Activated CD8-positive, alpha-beta memory T cell treated with anti-CD3 and anti-CD28 coated beads for 24 hours (primary cell): ENCODE measurements at regions not wholly inside any gene's neighbourhood (a gene's known extent, or its start where the extent isn't known, plus 50 kb on each side); places are given as distances from the start of the nearest gene placed in this dataset.
"Not testable (repeated sequence)": the region's sequence is repeated elsewhere in the genome, so short reads cannot be mapped to it uniquely, and the experiment has no call there.

Experiments
- DNase-seq: peaks from one replicate; pipeline ENCODE4 v3.0.0-alpha.2; 2020

- no peak for DNase-seq
Observed at GRCh38 chr5:89313804-89314588, 431.0 kb upstream of the MEF2C start.

DNA sequence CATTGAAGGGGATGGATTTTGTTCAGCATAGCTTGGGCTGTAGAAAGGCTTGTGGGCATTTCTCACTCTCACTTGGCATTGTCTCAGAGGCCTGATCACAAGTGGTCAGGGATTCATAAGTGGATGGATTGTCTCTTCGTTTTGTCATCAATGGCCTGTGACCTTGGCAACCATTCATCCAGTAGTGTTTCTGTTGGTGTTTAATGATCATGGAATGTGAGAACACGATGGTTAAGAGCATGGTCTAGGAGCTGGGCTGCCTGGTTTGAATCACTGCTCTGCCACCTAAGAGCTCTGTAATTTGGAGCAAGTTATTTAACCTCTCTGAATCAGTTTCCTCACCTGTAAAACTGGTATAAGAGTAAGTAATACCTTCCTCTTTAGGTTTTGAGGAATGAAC, 430.1 kb upstream of the MEF2C start:
- DNase-seq = no peak

DNA sequence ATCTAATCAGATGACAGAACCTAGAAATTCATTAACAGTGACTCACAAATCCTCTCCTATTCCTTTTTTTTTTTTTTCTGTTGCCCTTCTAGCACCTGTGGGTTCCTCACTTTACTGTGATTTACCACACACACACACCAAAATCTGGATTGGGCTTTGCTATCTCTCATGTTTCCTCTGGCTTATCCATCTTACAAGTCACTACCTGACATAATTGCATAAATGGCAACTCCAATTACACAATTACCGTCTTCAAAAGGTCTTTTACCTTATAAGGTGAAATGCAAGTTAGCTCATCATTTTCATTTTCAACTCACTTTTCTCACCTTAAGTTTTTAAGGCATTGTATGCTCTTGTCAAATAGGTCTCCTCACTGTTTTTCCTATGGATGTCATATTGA, 426.3 kb upstream of the MEF2C start:
- DNase-seq = no peak

DNA sequence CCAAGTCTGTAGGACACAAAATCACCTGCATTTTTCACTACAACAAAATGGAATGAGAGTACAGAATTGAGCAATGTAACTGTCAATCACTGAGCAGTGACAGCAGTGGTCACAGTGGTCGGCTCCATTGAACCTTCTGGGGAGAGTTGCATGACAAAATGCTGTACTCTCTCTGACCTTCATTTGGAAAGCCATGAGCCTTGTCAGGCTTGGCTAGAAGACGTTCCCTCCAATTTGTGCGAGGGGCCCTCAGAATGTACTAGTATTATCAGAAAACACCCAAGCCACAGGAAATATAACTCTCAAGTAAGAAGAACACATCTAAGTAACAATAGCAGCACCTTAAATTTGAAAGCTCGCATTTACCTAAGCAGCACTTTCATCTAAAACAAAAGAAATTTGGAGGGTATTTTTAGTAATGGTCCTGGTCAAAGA, 425.6 kb upstream of the MEF2C start:
- no peak for DNase-seq

- no peak for DNase-seq
Observed at GRCh38 chr5:89307972-89308371, 425.0 kb upstream of the MEF2C start.

GRCh38 chr5:89307141-89307540, 424.2 kb upstream of the MEF2C start:
- DNase-seq = not testable (repeated sequence)

GRCh38 chr5:89303033-89303480, 420.1 kb upstream of the MEF2C start:
- DNase-seq = no peak

- no peak for DNase-seq
Observed at GRCh38 chr5:89302102-89302891, 419.3 kb upstream of the MEF2C start.

DNA sequence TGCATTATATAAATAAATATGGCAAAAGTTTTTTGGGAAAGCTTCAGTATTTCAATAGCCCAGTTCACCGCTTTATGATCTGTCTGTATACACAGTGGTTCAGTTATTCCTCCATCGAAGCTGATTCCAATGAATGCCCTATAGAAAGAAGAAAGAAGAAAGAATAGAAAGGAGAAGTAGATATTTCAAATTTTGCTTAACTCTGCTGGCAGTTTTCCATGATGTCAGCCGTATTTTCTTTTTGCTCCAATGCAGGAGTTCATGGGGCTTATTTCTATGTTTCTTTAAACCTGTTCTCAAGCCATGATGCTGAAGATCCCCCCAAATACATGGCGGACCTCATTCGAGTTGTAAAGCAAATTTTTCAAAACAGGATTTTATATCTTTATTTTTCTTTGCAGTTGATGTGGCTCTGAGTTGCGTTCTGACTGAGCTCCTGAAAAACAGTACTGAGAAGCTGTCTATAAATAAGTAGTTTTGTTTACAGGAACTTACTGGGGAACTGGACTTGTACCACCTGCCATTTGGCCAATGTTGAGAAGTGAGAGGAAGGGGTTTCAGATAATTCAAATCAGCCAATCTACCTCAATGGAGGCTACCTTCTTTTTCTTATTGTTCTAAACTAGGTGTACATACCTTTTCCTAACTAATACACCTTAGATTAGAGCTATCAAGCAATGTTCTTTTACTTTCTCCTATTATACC, 418.5 kb upstream of the MEF2C start:
- DNase-seq = no peak

DNA sequence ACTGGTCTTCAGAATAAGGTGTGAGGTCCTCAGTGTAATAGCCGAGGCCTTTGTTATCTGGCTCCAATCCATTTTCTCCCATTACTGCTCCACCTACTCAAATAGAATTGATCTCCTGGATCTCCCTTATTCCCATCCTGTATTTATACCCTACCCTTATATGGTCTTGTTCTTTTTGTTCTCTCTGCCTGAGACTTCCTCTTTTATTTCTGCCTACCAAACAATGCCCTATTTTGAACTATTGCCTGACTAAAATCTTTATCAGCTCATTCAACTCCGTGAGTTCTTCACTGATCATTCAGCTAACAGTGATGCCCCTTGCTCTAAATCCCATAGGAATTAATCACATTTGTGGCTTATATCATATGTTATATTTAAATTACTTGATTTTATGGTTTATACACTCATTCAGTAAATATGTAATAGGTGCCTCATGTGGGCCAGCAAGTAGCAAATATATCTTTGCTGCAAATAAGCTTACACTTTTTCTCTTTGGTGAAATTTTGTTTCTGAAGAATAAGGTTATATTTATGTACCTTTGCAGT, 417.5 kb upstream of the MEF2C start:
- DNase-seq = no peak

GRCh38 chr5:89299998-89300397, 417.0 kb upstream of the MEF2C start:
- no peak for DNase-seq

DNA sequence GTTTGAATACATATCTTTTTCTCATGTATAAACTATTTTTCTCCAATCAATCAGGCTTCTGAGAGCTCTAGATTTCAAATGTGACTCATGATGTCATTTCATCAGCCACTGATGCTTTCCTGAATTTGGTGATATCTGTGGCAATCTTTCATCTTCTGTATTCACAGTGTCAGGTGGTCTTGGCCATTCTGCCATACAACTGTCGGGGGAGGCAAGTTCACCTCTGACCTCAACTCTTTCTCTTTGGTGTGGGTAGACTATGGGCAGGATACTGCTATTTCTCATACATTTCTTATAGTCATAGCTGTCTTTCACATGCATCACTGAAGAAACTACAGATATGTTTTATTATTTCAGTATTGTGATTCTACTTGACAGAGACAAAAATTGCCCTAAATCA, 414.1 kb upstream of the MEF2C start:
- no peak for DNase-seq

DNA sequence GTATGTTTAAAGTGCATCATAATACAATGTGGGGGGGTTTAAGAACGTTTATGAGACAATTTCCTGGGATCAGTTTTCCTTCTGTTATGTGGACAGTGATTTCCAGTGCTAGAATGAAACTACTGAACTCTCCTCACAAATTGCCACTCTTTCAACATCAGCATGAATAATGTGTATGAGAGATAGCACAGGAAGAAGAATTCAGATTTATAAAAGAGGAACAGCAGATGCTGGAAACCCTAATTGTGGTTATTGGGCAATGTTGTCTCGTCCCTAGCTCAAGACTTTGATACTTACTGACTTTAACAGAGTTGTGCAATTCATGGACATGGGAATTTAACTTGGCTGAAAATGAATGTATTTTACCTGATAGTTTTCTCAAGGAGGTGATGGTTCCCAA, 410.8 kb upstream of the MEF2C start:
- no peak for DNase-seq

DNA sequence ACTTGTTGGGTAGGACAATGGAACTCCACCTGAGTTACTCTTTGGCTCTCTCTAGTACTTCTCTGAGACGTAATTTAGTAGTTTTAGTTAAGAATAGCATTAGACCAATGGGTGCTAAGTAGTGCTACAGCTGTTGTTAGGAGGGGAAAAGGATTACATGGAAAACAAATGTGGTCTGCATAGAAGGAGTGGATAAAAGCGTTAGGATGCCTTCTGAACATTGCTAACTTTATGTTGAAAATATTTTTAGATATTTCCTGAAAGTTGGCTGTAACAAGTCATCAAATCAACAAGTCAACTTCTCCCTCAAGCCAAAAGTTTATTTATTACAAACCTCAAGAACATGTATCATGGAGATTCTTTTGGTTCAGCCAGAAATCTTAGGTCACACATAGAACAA, 409.5 kb upstream of the MEF2C start:
- no peak for DNase-seq

DNA sequence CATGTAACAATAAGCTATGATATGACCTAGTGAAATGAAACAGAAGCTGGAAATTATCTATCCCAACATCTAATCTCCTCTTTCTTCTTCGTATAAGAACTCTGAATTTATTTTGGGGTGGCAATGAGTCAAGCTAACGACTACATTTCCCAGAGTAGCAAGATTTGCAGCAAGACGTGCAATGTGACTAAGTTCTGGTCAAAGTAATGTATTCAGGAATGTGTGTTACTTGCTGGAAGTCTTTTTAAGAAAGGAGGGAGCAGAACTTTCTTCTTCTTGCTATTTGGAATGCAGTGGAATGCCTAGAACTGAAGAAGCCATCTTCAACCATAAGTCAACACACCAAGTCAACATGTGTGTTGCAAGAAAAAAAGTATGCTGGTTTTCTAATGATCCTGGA, 406.6 kb upstream of the MEF2C start:
- no peak for DNase-seq

- DNase-seq = no peak
Observed at GRCh38 chr5:89287964-89288363, 405.0 kb upstream of the MEF2C start.

DNA sequence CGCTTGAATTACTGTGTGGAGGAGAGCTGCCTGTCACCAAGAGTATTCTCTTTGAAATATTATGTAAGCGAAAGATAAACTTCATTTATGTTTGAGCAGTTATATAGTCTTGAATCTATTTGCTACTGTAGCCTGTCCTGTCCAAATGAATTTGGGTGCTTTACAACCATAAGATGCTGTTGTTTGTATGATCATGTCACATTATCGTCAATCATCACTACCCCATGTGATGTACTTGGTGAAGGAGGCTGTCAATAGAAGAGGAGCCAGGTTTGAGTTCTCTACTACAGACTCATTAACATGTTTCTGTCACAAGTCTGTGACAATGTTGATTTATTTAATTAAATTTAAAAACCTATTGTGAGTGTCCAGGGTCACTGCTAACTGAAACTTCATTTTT, 403.3 kb upstream of the MEF2C start:
- DNase-seq = no peak

- DNase-seq = no peak
Observed at GRCh38 chr5:89283728-89284493, 400.9 kb upstream of the MEF2C start.

- no peak for DNase-seq
Observed at GRCh38 chr5:89282554-89283510, 399.8 kb upstream of the MEF2C start.

- no peak for DNase-seq
Observed at GRCh38 chr5:89281766-89282553, 399.0 kb upstream of the MEF2C start.
